B cell (primary cell): ENCODE measurements at regions not wholly inside any gene's neighbourhood (a gene's known extent, or its start where the extent isn't known, plus 50 kb on each side); places are given as distances from the start of the nearest gene placed in this dataset.

ENCODE experiments used
- CTCF ChIP-seq: fragments of 200-600 bp; IDR thresholded peaks from one replicate; pipeline ENCODE4 v1.8.0; 2022; ENCODE audit warnings: antibody characterized with exemption, mild to moderate bottlenecking
- EZH2 ChIP-seq: IDR thresholded peaks from 2 replicates; pipeline ENCODE4 v1.6.1; 2012; ENCODE audit warnings: borderline replicate concordance, low read depth, mild to moderate bottlenecking, moderate library complexity, low read length; ENCODE audit not compliant: insufficient read depth, poor library complexity, severe bottlenecking

GRCh38 chr15:96969732-96970710 is 639.5 kb downstream of the NR2F2 start:
- TF ChIP-seq EZH2 (no peak), CTCF (no peak)
